ENCODE measurements at regions not wholly inside any gene's neighbourhood (a gene's known extent, or its start where the extent isn't known, plus 50 kb on each side); places are given as distances from the start of the nearest gene placed in this dataset.
"Not testable (repeated sequence)": the region's sequence is repeated elsewhere in the genome, so short reads cannot be mapped to it uniquely, and the experiment has no call there.

DNA sequence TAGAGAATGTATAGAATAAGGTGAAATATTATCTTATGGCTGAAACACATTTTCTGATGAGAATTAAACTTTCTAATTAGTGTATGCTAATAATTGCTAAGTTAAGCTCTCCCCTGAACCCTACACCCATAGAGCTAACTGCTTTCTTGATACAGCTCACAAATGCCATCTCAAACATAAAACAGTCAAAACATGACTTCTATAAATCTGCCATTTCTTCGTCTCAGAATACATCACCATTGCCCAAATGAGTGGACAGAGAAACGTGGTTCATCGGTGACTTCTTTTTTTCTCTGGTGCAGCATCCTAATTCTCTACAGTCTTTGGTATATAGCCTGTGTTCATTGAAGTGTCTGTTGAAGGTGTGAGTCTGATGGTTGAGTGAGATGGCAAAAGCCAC is 554.6 kb downstream of the NLGN4X start:
- H3K4me3 ChIP-seq (ENCODE audit: low read depth, low read length) = no peak overlapping the region
- no peak for DNase-seq (ENCODE audit: low read depth)
- TF ChIP-seq, protein P1, sequence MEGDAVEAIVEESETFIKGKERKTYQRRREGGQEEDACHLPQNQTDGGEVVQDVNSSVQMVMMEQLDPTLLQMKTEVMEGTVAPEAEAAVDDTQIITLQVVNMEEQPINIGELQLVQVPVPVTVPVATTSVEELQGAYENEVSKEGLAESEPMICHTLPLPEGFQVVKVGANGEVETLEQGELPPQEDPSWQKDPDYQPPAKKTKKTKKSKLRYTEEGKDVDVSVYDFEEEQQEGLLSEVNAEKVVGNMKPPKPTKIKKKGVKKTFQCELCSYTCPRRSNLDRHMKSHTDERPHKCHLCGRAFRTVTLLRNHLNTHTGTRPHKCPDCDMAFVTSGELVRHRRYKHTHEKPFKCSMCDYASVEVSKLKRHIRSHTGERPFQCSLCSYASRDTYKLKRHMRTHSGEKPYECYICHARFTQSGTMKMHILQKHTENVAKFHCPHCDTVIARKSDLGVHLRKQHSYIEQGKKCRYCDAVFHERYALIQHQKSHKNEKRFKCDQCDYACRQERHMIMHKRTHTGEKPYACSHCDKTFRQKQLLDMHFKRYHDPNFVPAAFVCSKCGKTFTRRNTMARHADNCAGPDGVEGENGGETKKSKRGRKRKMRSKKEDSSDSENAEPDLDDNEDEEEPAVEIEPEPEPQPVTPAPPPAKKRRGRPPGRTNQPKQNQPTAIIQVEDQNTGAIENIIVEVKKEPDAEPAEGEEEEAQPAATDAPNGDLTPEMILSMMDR (conservative IDR thresholded peaks at IDR 0.05; ENCODE audit: low read depth, low read length) = no peak

DNA sequence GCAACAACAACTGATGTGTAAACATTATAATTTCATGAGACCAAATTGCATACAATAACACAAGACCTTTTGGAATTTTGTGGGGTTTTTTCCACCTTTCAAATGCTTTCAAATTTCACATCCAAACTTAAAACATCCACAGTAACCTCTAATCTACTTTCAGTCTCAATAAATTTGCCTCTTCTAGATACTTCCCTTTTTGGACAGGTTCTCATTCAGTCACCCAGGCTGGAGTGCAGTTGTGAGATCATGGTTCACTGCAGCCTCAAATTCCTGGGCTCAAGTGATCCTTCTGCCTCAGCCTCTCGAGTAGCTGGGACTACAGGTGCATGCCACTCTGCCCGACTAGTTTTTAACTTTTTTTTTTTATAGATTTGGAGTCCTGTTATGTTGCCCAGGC is 556.6 kb downstream of the NLGN4X start:
- TF ChIP-seq, protein P1 (conservative IDR thresholded peaks at IDR 0.05; ENCODE audit: low read depth, low read length) = no peak
- no peak for DNase-seq (ENCODE audit: low read depth)
- H3K4me3 ChIP-seq (ENCODE audit: low read depth, low read length) = no peak overlapping the region

- not testable (repeated sequence) for H3K4me3 ChIP-seq (ENCODE audit: low read depth, low read length); DNase-seq (ENCODE audit: low read depth)
These were observed 562.0 kb downstream of the NLGN4X start for GRCh38 chrX:5666689-5667088.

- TF ChIP-seq, protein P1 (conservative IDR thresholded peaks at IDR 0.05; ENCODE audit: low read depth, low read length) = no peak
- no peak for DNase-seq (ENCODE audit: low read depth)
These were observed 572.1 kb downstream of the NLGN4X start for GRCh38 chrX:5656544-5656943.

DNA sequence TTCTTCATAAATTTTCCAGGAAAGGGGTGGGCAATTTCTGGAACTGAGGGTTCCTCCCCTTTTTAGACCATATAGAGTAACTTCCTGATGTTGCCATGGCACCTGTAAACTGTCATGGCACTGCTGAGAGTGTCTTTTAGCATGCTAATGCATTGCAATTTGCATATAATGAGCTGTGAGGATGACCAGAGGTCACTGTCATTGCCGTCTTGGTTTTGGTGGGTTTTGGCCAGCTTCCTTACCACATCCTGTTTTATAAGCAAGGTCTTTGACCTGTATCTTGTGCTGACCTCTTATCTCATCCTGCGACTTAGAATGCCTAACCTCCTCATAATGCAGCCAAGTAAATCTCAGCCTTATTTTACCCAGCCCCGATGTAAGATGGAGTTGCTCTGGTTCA is 577.8 kb downstream of the NLGN4X start:
- DNase-seq (ENCODE audit: low read depth) = no peak
- no peak overlapping the region for H3K4me3 ChIP-seq (ENCODE audit: low read depth, low read length)
- TF ChIP-seq, protein P1 (conservative IDR thresholded peaks at IDR 0.05; ENCODE audit: low read depth, low read length) = no peak

More at GRCh38 chrX:5656544-5656943, 572.1 kb downstream of the NLGN4X start:
- H3K4me3 ChIP-seq (ENCODE audit: low read depth, low read length) = no peak overlapping the region

- no peak overlapping the region for H3K4me3 ChIP-seq (ENCODE audit: low read depth, low read length)
- TF ChIP-seq, protein P1 (conservative IDR thresholded peaks at IDR 0.05; ENCODE audit: low read depth, low read length) = no peak
- no peak for DNase-seq (ENCODE audit: low read depth)
These were observed 579.6 kb downstream of the NLGN4X start for GRCh38 chrX:5648941-5649568.

GRCh38 chrX:5646818-5647217 is 581.8 kb downstream of the NLGN4X start:
- no peak overlapping the region for H3K4me3 ChIP-seq (ENCODE audit: low read depth, low read length)
- no peak for DNase-seq (ENCODE audit: low read depth)
- TF ChIP-seq, protein P1 (conservative IDR thresholded peaks at IDR 0.05; ENCODE audit: low read depth, low read length) = no peak
